ENCODE measurements at regions not wholly inside any gene's neighbourhood (a gene's known extent, or its start where the extent isn't known, plus 50 kb on each side); places are given as distances from the start of the nearest gene placed in this dataset.

DNA sequence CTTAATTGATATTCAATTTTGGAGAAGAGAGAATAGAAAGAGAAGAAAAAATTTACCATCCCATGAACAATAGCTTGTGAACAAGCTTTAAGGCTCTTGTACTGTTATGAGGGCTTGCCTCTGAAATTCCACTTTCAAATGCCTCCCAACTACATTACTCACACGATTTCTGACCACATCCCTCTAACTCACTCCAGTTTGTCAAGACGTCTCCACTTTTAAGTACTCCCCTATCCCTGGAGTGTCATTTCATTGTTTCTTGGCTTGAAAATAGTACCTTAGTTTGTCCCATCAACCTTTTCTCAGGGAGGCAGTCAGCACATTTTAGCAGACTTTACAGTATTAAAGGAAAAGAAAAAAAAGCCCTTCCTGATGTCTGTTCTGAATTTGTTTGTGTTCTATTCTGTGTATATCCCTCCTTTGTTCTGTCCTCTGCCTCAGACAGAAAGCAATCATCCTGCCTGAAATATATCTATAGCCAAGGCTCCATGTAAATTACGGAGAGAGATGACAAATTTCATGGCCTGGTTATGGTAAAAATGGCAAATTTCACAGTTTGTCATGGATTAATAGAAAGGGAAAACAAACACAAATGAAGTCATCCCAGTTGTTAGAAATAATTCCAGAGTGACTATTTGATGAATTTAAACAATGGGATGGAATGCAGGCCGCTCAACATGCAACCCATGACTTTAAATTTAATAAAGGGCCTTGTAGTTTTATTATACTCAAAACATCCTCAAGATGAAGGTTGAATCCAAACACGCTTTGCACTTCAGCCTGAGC, 228.8 kb downstream of the ETAA1 start:
- ATAC-seq (no peak), DNase-seq (ENCODE audit: low spot score) (no peak), FAIRE-seq (no peak)
- peaks cover 5% of the 10 kb centered on the region; the same call in 1 of the 2 replicates for H3K9me3 ChIP-seq (ENCODE audit: low read length)
- ChIA-PET CTCF (ENCODE audit: low intra/inter-chr PET ratio, low total read pairs) (no interaction called here), POLR2A (no interaction called here)
- in situ Hi-C loops (cut with HindIII; ENCODE audit: extremely low pct_ligation_motif_present, low pct_unique_long_range_greater_than_20kb), result no loop called here
- no peak overlapping the region for H3K4me3 ChIP-seq (replicated peaks in 1 of 3; ENCODE audit: insufficient read depth in 1 of 3, low read depth in 2 of 3, low read length in 3 of 3)
- intact Hi-C loops (cut with micrococcal nuclease; ENCODE audit: unreplicated experiment), result no loop called here
- no peaks in the 10 kb centered on the region for H3K79me2 ChIP-seq (ENCODE audit: insufficient read depth, low read length)
- H3K27me3 ChIP-seq (ENCODE audit: control insufficient read depth in 1 of 2, insufficient read depth in 2 of 2, low read length in 2 of 2), result no peaks in the 10 kb centered on the region
- H3K4me1 ChIP-seq (ENCODE audit: insufficient read depth, low read length), result no peaks in the 10 kb centered on the region
- no peaks in the 10 kb centered on the region for H4K20me1 ChIP-seq (ENCODE audit: insufficient read depth, low read length)
- WGBS (ENCODE audit: low lambda C conversion rate), result 12% methylated on average over 5 of the region's 5 CpGs
- H3K27ac ChIP-seq (ENCODE audit: extremely low read length, insufficient read depth, low read length), result no peak overlapping the region
- BruUV-seq (replicated peaks), result no TSS peak
- H2AFZ ChIP-seq (ENCODE audit: low read length), result no peak overlapping the region
- H3K36me3 ChIP-seq (replicated peaks in 1 of 2; ENCODE audit: control insufficient read depth in 1 of 2, insufficient read depth in 2 of 2, low read length in 2 of 2), result no peaks in the 10 kb centered on the region
- H3K4me2 ChIP-seq (ENCODE audit: low read depth, low read length), result no peak overlapping the region
- H3K9ac ChIP-seq (ENCODE audit: insufficient read depth, low read depth, low read length), result no peak overlapping the region
- TF ChIP-seq ZNF225 (CRISPR knock-in tag; IDR thresholded peaks at IDR 0.05) (no peak), ATF7 (IDR thresholded peaks at IDR 0.05) (0 out of 2 replicates have a peak, but pooled peaks have one; percentile 4), ATF7 (CRISPR knock-in tag; IDR thresholded peaks at IDR 0.05) (no peak), PHF20 (CRISPR knock-in tag; IDR thresholded peaks at IDR 0.05) (no peak)

DNA sequence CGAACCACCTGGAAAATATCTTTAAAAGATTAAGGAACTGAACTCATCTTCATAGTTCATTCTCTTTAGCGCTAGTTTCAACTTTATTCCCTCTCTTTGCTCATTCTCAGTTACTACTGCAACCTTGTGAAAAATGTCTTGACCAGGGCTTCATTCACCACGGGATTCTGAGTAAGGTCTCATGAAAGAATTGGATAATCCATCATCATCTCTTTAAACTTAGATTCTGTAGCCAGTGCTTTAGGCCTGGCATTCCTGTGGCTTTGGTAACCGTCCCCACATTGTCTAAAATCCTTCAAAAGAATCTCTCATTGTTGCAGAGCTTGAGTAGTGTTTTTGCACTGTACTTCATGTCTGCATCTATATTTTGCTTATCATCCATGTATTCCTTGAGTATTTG, 229.5 kb downstream of the ETAA1 start:
- intact Hi-C loops (cut with micrococcal nuclease; ENCODE audit: unreplicated experiment) (no loop called here), in situ Hi-C loops (cut with HindIII; ENCODE audit: extremely low pct_ligation_motif_present, low pct_unique_long_range_greater_than_20kb) (no loop called here)
- no peak overlapping the region for H3K27ac ChIP-seq (ENCODE audit: extremely low read length, insufficient read depth, low read length)
- no peaks in the 10 kb centered on the region for H3K4me1 ChIP-seq (ENCODE audit: insufficient read depth, low read length)
- no peak overlapping the region for H3K9ac ChIP-seq (ENCODE audit: insufficient read depth, low read depth, low read length)
- H4K20me1 ChIP-seq (ENCODE audit: insufficient read depth, low read length), result no peaks in the 10 kb centered on the region
- ChIA-PET CTCF (ENCODE audit: low intra/inter-chr PET ratio, low total read pairs) (no interaction called here), POLR2A (no interaction called here)
- H3K4me3 ChIP-seq (replicated peaks in 1 of 3; ENCODE audit: insufficient read depth in 1 of 3, low read depth in 2 of 3, low read length in 3 of 3), result no peak overlapping the region
- no TSS peak for BruUV-seq (replicated peaks)
- no peak overlapping the region for H2AFZ ChIP-seq (ENCODE audit: low read length)
- WGBS (ENCODE audit: low lambda C conversion rate), result 21% methylated on average over 4 of the region's 4 CpGs
- H3K9me3 ChIP-seq (ENCODE audit: low read length), result peaks cover 5% of the 10 kb centered on the region; the same call in 1 of the 2 replicates
- TF ChIP-seq ZNF383 (CRISPR knock-in tag; IDR thresholded peaks at IDR 0.05; ENCODE audit: borderline replicate concordance), result no peak
- TF ChIP-seq HNRNPH1 (optimal IDR thresholded peaks at IDR 0.05; ENCODE audit: low read depth, low read length), result no peak
- TF ChIP-seq ZNF441 (CRISPR knock-in tag; IDR thresholded peaks at IDR 0.05; ENCODE audit: borderline replicate concordance), result no peak
- TF ChIP-seq ZNF331 (CRISPR knock-in tag; IDR thresholded peaks at IDR 0.05), result no peak
- H3K79me2 ChIP-seq (ENCODE audit: insufficient read depth, low read length), result no peaks in the 10 kb centered on the region
- DNase-seq (ENCODE audit: low spot score), result no peak
- no peak for ATAC-seq
- peak; percentile 34 for FAIRE-seq
- H3K4me2 ChIP-seq (ENCODE audit: low read depth, low read length), result no peak overlapping the region
- H3K27me3 ChIP-seq (ENCODE audit: control insufficient read depth in 1 of 2, insufficient read depth in 2 of 2, low read length in 2 of 2), result no peaks in the 10 kb centered on the region
- no peaks in the 10 kb centered on the region for H3K36me3 ChIP-seq (replicated peaks in 1 of 2; ENCODE audit: control insufficient read depth in 1 of 2, insufficient read depth in 2 of 2, low read length in 2 of 2)
